ENCODE measurements at regions not wholly inside any gene's neighbourhood (a gene's known extent, or its start where the extent isn't known, plus 50 kb on each side); places are given as distances from the start of the nearest gene placed in this dataset.

GRCh38 chr3:21801631-21802030 lies 50.6 kb upstream of the ZNF385D start:
- no peak for FAIRE-seq

- FAIRE-seq = no peak
Observed at GRCh38 chr3:21803604-21804003, 52.6 kb upstream of the ZNF385D start.

DNA sequence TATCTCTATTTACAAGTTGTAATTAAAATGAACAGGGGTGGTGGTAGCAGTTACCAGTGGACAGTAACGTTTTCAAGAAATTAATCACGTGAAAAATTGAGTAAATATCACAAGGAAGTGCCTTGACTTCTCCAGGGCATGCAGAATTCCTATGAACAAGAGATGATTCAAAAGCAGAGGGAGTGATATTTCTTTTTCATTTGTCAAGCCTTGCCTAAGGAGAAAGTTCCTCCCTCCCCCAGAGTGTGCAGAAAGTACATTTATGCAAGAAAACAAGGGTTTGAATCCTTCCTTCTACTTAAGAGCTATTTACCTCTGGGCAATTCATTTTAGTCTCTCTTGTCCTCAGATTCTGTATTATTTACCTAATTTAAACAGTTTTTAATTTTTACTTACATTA lies 53.3 kb upstream of the ZNF385D start:
- no peak for FAIRE-seq

GRCh38 chr3:21806733-21807132 lies 55.7 kb upstream of the ZNF385D start:
- FAIRE-seq = no peak

GRCh38 chr3:21825684-21826083 lies 74.7 kb upstream of the ZNF385D start:
- no peak for FAIRE-seq

GRCh38 chr3:21826416-21826815 lies 75.4 kb upstream of the ZNF385D start:
- no peak for FAIRE-seq

- no peak for FAIRE-seq
Observed at GRCh38 chr3:21830541-21830940, 79.5 kb upstream of the ZNF385D start.

- FAIRE-seq = no peak
Observed at GRCh38 chr3:21835264-21835663, 84.3 kb upstream of the ZNF385D start.

- FAIRE-seq = no peak
Observed at GRCh38 chr3:21836227-21836626, 85.2 kb upstream of the ZNF385D start.

- no peak for FAIRE-seq
Observed at GRCh38 chr3:21839176-21839575, 88.2 kb upstream of the ZNF385D start.

GRCh38 chr3:21839592-21839991 lies 88.6 kb upstream of the ZNF385D start:
- no peak for FAIRE-seq

DNA sequence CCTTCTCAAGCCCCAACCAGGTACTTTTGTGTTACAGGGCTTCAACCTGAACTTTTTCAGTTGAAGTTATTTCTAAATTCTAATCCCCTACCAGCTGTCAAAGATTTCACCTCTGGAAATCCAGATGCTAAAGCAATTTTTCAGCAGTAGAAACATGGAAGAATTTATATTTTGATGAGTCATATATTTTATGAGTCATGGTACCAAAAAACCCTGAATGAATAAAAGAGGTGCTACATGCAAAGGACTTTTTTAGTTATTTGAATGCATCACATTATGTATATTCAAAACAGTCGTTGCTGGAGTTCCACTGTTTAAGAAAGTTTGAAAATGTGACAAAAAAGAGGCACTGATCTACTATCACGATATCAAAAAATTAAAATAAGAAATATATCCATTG lies 96.0 kb upstream of the ZNF385D start:
- FAIRE-seq = no peak

DNA sequence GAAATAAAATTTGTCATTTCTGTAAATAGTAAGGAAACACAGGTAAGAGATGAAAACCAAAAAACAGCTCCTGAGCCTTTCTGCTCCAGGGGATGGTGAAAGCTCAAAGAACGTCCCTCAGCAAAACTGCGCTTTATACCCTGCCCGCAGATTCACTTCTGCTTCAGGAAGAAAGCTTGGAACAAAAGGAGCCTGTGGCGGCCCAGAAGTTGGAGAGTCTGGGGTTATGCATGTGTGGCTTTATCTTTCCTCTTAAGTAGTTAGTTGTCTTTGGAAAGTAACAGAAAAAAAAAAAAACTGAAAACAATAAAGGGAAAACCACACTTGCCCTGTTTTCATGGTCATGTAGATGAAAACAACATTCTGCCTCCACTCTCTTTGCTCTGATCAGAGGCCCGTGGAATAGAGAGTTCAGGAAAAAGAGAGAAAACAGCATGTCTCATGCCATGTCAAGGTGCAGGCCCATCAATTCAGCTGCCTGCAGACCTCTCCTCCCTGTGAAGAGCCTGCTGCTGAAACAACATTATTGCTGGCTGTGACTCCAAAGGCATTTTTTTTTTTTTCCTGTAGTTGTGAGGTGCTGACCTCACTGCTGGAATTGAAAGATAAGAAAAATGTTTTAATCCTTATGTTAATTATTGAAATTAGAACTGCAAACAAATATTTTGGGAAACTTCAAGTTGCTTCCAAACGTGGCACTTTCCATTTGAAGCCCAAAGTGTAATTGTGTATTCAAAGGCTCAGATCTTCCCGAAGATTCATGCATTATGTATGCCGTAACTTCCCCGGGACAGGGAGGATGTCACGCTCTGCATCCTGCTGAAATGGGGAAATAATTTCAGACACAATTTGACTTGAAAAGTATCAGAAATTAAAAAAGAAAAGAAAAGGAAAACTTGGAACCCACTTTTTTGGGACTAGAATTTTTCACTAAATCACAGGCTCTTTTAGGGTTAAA lies 108.4 kb upstream of the ZNF385D start:
- FAIRE-seq = no peak

- FAIRE-seq = no peak
Observed at GRCh38 chr3:21860082-21860475, 109.1 kb upstream of the ZNF385D start.

- no peak for FAIRE-seq
Observed at GRCh38 chr3:21860657-21861056, 109.6 kb upstream of the ZNF385D start.

DNA sequence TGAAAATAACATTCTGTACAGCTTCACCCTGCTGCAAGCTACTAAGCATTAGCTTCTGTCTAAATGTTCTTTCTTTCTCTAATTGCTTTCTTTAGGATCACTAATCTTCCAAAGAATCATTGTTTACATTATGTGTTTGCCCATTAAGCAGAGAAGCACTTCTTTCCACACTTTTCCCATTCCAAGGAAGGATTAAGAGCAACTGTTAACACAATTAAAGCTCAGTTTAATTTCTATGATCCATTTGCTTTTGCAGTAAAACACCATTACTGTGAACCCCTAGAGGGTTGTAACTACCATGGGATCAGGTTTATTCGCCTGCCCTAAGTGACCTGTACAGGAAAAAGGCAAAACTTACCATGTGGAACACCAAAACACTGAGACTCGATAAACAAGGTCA lies 125.8 kb upstream of the ZNF385D start:
- FAIRE-seq = no peak

DNA sequence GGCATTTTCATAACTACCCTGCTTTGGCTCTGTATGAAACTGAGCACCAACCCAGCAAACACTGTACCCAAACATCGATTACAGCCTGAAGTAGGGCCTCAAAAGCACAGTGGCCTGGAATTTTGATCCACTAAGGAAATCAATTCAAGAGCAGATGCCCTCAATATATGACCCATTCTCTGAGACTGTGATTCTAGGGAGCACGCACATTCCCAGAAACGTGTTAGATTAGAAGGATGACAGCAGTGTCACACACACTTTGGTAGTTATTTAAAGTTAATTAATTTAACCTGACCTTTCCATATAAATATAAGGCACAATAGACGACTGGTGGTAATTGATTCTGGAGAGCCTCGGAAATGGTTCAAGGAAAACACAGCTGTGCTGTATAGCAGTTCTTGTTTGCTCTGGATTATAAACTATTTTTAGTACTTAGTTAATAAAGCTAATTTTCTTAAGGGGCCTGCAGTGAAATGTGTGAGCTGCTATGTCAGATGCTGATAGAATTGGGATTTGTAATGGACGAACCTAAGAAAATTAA lies 126.3 kb upstream of the ZNF385D start:
- no peak for FAIRE-seq

- FAIRE-seq = no peak
Observed at GRCh38 chr3:21879184-21879886, 128.3 kb upstream of the ZNF385D start.

- no peak for FAIRE-seq
Observed at GRCh38 chr3:21888656-21889055, 137.6 kb upstream of the ZNF385D start.

GRCh38 chr3:21889166-21889565 lies 138.2 kb upstream of the ZNF385D start:
- FAIRE-seq = no peak

DNA sequence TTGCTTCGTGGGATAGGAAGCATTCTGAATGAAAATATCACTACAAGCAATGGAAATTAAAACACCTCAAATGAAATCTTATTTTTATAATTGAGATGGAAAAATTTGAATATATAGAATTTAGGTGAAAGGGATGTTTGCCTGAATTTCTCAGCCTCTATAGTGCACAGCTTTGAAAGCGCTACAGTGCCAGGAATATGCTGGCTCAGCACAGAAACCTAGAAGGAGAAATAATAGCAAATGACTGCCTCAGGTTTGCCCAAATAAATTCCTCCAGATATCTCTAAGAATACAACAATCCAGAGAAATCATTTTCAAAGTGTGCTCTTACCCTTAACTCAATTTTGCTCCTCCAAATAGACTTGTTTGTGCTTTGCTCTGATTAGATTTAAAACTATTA lies 141.1 kb upstream of the ZNF385D start:
- FAIRE-seq = no peak

DNA sequence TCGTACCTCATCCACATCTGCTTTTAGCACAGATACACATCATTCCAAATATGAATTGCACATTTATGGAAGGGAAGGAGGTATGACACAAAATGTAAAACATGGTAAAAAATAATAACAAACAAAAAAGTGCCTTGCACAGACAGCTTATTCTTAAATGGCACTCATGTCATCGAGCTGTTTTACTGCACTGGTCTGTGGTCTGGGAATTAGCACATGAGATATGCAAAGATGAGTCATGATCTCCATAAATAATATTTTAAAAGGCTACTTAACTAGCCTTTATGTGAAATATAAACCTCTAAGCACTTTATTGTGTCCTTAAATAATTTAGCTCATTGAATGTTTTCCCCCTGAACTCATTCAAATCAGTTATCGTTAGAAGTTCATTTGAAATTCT lies 142.2 kb upstream of the ZNF385D start:
- FAIRE-seq = no peak

DNA sequence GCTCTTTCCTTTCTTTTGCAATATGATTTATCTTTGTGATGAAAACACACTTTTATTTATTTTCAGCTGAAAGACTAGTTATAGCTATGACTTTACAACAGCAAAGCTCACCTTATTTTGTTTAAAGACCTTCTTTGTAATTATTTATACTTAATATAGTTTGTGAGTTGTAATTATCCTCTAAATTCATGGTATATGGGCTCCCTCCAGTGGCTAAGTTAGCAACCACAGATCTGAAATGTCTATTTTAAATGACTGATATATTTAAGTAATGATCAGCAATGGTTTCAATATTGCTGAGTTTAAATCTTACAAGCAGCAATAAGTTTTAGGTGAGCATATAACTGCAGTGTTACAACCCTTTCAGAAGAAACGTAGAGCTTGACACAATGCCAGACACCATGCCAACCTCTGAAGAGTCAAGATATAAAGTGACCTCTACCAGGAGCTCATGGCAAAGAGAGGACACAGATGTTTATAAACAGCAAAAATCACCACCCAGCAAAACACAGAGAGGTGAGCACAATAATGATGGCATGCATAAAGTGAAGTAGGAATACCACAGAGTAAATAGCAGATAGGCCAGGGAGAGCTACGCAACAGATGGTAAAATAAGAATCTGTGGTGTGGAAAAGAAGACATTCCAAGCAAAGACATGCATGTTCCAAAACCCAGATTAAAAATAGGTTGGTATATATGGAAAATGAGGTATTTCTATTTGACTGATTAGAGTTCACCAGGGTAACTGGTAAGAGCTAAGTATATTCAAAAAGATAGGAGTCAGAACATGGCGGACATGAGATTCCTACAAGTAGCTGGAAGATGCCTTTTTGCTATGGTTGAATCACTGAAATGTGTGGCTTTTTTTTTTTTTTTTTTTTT lies 143.7 kb upstream of the ZNF385D start:
- peak; percentile 51 for FAIRE-seq
